ENCODE measurements at regions not wholly inside any gene's neighbourhood (a gene's known extent, or its start where the extent isn't known, plus 50 kb on each side); places are given as distances from the start of the nearest gene placed in this dataset.

DNA sequence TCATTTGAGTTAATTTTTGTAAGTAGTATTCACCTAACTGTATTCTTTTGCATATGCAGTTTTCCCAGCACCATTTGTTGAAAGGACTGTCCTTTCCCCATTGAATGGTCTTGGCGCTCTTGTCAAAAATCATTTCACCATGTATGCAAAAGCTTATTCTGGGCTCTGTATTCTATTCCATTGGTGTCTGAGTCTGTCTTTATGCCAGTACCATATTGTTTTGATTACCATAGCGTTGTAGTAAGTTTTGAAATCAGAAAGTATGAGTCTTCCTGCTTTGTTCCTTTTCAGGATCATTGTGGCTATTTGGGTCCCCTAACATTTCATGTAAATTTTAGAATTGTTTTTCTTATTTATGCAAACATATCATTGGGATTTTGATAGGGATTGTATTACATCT is 508.7 kb upstream of the RGS6 start:
- TF ChIP-seq EP300 (IDR thresholded peaks at IDR 0.05) = no peak
- no peak for TF ChIP-seq POLR2AphosphoS5 (IDR thresholded peaks at IDR 0.05)
- TF ChIP-seq, protein P1, sequence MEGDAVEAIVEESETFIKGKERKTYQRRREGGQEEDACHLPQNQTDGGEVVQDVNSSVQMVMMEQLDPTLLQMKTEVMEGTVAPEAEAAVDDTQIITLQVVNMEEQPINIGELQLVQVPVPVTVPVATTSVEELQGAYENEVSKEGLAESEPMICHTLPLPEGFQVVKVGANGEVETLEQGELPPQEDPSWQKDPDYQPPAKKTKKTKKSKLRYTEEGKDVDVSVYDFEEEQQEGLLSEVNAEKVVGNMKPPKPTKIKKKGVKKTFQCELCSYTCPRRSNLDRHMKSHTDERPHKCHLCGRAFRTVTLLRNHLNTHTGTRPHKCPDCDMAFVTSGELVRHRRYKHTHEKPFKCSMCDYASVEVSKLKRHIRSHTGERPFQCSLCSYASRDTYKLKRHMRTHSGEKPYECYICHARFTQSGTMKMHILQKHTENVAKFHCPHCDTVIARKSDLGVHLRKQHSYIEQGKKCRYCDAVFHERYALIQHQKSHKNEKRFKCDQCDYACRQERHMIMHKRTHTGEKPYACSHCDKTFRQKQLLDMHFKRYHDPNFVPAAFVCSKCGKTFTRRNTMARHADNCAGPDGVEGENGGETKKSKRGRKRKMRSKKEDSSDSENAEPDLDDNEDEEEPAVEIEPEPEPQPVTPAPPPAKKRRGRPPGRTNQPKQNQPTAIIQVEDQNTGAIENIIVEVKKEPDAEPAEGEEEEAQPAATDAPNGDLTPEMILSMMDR (IDR thresholded peaks at IDR 0.05) = no peak
- no peak for TF ChIP-seq POLR2A (IDR thresholded peaks at IDR 0.05)
- DNase-seq = no peak
- Histone ChIP-seq H3K27ac (no peak overlapping the region), H3K4me1 (no peaks in the 10 kb centered on the region), H3K9me3 (peaks cover 0 to 34% (median 9%) of the 10 kb centered on the region in 4 donors), H3K4me3 (no peak overlapping the region), H3K36me3 (peaks cover 0 to 5% (median 0%) of the 10 kb centered on the region in 4 donors), H3K27me3 (no peaks in the 10 kb centered on the region)
- intact Hi-C loops (cut with DNase I; ENCODE audit: low total_unique reads) = no loop called here
- WGBS, 5 donors = 86 to 99% (median 97%) methylated on average over 2 of the region's 2 CpGs

DNA sequence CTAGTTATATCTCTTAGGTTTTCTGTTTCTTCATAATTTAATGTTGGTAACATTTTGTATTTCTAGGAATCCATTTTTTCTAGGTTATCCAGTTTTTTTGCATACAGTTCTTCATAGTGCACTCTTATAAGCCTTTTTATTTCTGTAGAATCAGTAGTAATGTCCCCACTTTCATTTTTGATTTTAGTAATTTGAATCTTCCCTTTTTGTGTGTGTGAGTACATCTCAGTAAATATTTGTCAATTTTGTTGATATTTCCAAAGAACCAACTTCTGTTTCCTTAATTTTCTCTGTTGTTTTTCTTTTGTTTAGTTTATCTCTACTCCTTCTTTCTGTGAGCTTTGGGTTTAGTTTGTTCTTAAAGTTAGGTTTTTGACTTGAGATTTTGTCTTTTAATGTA is 507.3 kb upstream of the RGS6 start:
- H3K36me3 ChIP-seq = peaks cover 0 to 5% (median 0%) of the 10 kb centered on the region in 4 donors
- H3K9me3 ChIP-seq = peaks cover 0 to 34% (median 9%) of the 10 kb centered on the region in 4 donors
- no peak overlapping the region for H3K27ac ChIP-seq
- TF ChIP-seq EP300 (IDR thresholded peaks at IDR 0.05) (no peak), POLR2AphosphoS5 (IDR thresholded peaks at IDR 0.05) (no peak), POLR2A (IDR thresholded peaks at IDR 0.05) (no peak)
- TF ChIP-seq, protein P1 (IDR thresholded peaks at IDR 0.05) = no peak
- intact Hi-C loops (cut with DNase I; ENCODE audit: low total_unique reads) = no loop called here
- H3K4me1 ChIP-seq = no peaks in the 10 kb centered on the region
- DNase-seq = no peak
- no peaks in the 10 kb centered on the region for H3K27me3 ChIP-seq
- no peak overlapping the region for H3K4me3 ChIP-seq

DNA sequence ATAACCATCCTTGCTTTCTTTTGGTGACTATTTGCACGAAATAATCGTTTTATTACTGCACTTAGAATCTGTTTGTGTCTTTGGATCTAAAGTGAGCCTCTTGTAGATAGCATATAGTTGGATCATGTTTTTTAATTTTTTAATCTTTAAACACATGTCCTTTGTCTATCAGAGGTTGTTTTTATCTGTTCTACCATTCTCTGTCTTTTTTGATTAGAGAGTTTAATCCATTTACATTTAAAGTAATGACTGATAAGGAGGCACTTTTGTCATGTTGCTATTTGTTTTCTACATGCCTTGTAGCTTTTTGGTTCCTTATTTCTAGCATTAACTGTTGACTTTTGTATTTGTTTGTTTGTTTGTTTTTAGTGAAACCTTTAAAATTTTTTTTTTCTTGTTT is 506.2 kb upstream of the RGS6 start:
- no peak for DNase-seq

DNA sequence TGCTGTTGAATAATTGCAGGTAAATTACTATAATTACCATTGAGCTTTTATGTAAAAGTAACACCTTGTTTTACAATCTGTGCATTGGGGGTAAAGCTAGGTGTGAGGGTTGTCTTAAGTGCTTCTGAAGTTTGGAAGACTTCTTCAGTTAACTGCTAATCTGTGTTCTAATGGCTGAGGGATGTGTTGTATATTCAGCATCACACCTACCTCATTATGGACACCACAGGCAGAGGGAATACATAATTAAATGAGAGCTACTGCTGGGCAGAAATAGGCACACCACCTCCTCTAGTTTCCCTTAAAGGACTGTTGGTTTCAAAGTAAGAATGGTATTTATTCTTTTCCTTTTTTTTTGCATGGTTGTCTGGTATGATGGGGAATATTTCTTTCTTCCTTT is 502.3 kb upstream of the RGS6 start:
- H3K27ac ChIP-seq = no peak overlapping the region
- peaks cover 0 to 5% (median 0%) of the 10 kb centered on the region in 4 donors for H3K36me3 ChIP-seq
- no peaks in the 10 kb centered on the region for H3K27me3 ChIP-seq
- H3K4me3 ChIP-seq = no peak overlapping the region
- TF ChIP-seq POLR2A (IDR thresholded peaks at IDR 0.05) (no peak), EP300 (IDR thresholded peaks at IDR 0.05) (no peak), POLR2AphosphoS5 (IDR thresholded peaks at IDR 0.05) (no peak)
- TF ChIP-seq, protein P1 (IDR thresholded peaks at IDR 0.05) = no peak
- no peak for DNase-seq
- H3K9me3 ChIP-seq = peaks cover 0 to 25% (median 6%) of the 10 kb centered on the region in 4 donors
- peaks cover 0 to 8% (median 3%) of the 10 kb centered on the region in 4 donors for H3K4me1 ChIP-seq
- intact Hi-C loops (cut with DNase I; ENCODE audit: low total_unique reads) = no loop called here

More for the DNA sequence above, 506.2 kb upstream of the RGS6 start:
- no peak for TF ChIP-seq POLR2A (IDR thresholded peaks at IDR 0.05)
- TF ChIP-seq, protein P1 (IDR thresholded peaks at IDR 0.05) = no peak
- no peak for TF ChIP-seq POLR2AphosphoS5 (IDR thresholded peaks at IDR 0.05)
- no peak for TF ChIP-seq EP300 (IDR thresholded peaks at IDR 0.05)
- no peak overlapping the region for H3K27ac ChIP-seq
- H3K4me3 ChIP-seq = no peak overlapping the region
- H3K4me1 ChIP-seq = no peaks in the 10 kb centered on the region
- H3K36me3 ChIP-seq = peaks cover 0 to 5% (median 0%) of the 10 kb centered on the region in 4 donors
- intact Hi-C loops (cut with DNase I; ENCODE audit: low total_unique reads) = no loop called here
- H3K27me3 ChIP-seq = no peaks in the 10 kb centered on the region
- H3K9me3 ChIP-seq = peaks cover 0 to 34% (median 9%) of the 10 kb centered on the region in 4 donors
- 93 to 100% (median 97%) methylated on average over 2 of the region's 2 CpGs for WGBS, 5 donors

Data from stomach (tissue), 8 donors.